Fibroblast of mammary gland (primary cell): ENCODE measurements at regions not wholly inside any gene's neighbourhood (a gene's known extent, or its start where the extent isn't known, plus 50 kb on each side); places are given as distances from the start of the nearest gene placed in this dataset.

Experiments
- DNase-seq: peaks from one replicate; pipeline ENCODE4 v3.0.0-alpha.2; 2010; ENCODE audit warnings: low read depth
- H3K4me3 ChIP-seq: 2 replicates; pipeline ENCODE4 v1.5.1; 2011; ENCODE audit warnings: low read depth, mild to moderate bottlenecking, low read length, moderate library complexity; ENCODE audit not compliant: control insufficient read depth
- TF ChIP-seq, protein P1 (sequence below): conservative IDR thresholded peaks from 2 replicates; pipeline ENCODE4 v1.5.1; 2011; ENCODE audit warnings: low read depth, low read length, inconsistent platforms; ENCODE audit not compliant: control insufficient read depth, insufficient read depth

DNA sequence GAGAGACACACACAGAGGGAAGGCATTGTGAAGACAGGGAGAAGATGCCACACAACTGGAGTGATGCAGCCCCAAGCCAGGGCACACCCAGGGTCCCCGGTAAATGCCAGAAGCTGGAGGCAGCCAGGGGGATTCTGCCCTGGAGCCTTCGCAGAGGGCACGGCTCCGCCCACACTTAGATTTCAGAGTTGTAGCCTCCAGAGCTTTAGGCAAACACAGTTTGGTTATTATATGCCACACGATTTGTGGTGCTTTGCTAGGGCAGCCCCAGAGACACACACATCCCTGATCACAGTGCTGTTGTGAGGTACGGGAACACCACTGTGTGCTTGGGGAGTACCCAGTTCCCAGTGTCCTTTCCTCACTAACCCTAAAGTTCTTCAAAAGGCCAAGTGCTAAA, 280.6 kb downstream of the SMOC2 start:
- TF ChIP-seq, protein P1, sequence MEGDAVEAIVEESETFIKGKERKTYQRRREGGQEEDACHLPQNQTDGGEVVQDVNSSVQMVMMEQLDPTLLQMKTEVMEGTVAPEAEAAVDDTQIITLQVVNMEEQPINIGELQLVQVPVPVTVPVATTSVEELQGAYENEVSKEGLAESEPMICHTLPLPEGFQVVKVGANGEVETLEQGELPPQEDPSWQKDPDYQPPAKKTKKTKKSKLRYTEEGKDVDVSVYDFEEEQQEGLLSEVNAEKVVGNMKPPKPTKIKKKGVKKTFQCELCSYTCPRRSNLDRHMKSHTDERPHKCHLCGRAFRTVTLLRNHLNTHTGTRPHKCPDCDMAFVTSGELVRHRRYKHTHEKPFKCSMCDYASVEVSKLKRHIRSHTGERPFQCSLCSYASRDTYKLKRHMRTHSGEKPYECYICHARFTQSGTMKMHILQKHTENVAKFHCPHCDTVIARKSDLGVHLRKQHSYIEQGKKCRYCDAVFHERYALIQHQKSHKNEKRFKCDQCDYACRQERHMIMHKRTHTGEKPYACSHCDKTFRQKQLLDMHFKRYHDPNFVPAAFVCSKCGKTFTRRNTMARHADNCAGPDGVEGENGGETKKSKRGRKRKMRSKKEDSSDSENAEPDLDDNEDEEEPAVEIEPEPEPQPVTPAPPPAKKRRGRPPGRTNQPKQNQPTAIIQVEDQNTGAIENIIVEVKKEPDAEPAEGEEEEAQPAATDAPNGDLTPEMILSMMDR = no peak
- no peak overlapping the region for H3K4me3 ChIP-seq
- DNase-seq = no peak

DNA sequence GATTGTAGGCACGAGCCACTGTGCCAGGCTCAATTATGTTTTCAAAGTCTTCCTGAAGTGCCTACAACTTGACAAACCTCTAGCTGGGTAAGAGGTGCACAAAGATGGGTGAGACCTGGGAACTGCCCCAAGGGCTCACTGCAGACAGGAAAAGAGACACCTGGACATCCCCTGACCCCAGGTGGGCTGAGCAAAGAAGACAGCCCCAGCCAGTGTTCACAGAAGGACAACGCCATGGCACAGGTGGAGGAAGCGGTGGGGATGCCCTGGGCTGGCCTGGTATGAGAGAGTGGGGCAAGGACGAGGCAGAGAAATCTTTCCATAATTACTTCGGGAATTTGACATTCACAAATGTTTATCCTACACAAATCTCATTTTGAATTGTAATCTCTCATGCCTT, 278.9 kb downstream of the SMOC2 start:
- H3K4me3 ChIP-seq = no peak overlapping the region
- no peak for DNase-seq
- TF ChIP-seq, protein P1 = no peak

DNA sequence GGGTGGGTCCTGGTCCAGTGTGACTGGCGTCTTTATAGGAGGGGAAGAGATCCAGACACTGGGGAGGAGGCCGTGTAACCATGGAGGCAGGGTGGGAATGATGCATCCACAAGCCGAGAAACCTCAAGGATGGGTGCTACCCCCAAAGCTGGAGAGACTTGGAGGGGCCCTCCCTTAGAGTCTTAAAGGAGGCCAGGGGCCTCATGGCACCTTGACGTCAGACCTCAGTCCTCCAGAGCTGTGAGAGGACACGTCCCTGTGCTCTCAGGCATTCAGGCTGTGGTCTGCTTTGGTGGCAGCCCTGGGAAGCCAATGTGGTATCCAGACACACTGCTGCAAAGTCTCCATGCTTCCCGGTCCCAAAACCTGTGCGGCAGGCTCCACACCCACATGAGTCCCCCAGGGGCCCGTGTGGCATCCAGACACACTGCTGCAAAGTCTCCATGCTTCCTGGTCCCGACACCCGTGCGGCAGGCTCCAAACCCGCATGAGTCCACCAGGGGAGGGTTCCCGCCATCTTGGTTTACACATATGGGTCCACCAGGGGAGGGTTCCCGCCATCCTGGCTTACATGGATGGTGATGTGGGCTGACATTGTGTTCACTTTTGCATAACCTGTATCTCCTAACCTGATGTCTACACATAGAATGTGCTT, 278.0 kb downstream of the SMOC2 start:
- TF ChIP-seq, protein P1 = no peak

More for the DNA sequence above, 278.0 kb downstream of the SMOC2 start:
- H3K4me3 ChIP-seq = no peak overlapping the region
- DNase-seq = no peak
